Activated CD4-positive, alpha-beta T cell treated with anti-CD3 and anti-CD28 coated beads, Interleukin-2, amount 10 ng/mL, durations not matched to agents 24 days and 14 days (primary cell): ENCODE measurements at regions not wholly inside any gene's neighbourhood (a gene's known extent, or its start where the extent isn't known, plus 50 kb on each side); places are given as distances from the start of the nearest gene placed in this dataset.

Experiments
- DNase-seq: peaks from one replicate; pipeline ENCODE4 v3.0.0; 2022
- H3K27ac Mint-ChIP-seq: one replicate; pipeline ENCODE4 v1.8.0; 2022; ENCODE audit warnings: mild to moderate bottlenecking, mixed read lengths
- H3K27me3 Mint-ChIP-seq: one replicate; pipeline ENCODE4 v1.8.0; 2022; ENCODE audit warnings: mixed read lengths
- H3K36me3 Mint-ChIP-seq: one replicate; pipeline ENCODE4 v1.8.0; 2022; ENCODE audit warnings: low read depth, mild to moderate bottlenecking, mixed read lengths
- H3K4me1 Mint-ChIP-seq: one replicate; pipeline ENCODE4 v1.8.0; 2021; ENCODE audit warnings: mixed read lengths
- H3K4me3 Mint-ChIP-seq: one replicate; pipeline ENCODE4 v1.8.0; 2022; ENCODE audit warnings: mild to moderate bottlenecking, moderate library complexity, mixed read lengths
- H3K9me3 Mint-ChIP-seq: one replicate; pipeline ENCODE4 v1.8.0; 2021; ENCODE audit warnings: mixed read lengths
- intact Hi-C: fragments of 100-400 bp; cut with micrococcal nuclease; formaldehyde crosslinking; loops from one replicate; pipeline ENCODE4 v1.15.1; 2023

GRCh38 chr5:167821669-167822068, 469.8 kb upstream of the WWC1 start:
- intact Hi-C loops = no loop called here
- Mint-ChIP-seq H3K9me3 (no peaks in the 10 kb centered on the region), H3K27ac (no peak overlapping the region), H3K36me3 (no peaks in the 10 kb centered on the region), H3K4me1 (no peaks in the 10 kb centered on the region), H3K4me3 (no peak overlapping the region), H3K27me3 (no peaks in the 10 kb centered on the region)
- no peak for DNase-seq

DNA sequence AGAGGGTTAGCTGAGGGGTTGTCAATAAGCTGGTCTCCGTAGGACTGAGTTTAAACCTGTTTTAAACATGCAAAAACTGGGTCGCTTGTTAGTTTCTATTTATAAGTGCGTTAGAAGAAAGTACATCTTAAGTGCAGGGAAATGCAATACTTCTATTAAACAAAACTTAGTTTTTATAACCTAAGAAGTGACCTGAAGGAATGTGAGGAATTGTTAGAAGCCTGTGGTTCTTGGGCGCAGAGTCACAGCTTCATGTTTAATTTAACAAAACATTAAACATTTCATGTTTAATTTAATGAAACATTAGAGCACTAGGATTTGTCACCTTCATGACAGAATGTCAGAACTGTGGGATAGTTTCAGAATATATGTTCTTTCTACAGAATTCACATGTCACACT, 469.2 kb upstream of the WWC1 start:
- Mint-ChIP-seq H3K4me1 (no peaks in the 10 kb centered on the region), H3K27me3 (no peaks in the 10 kb centered on the region), H3K27ac (no peak overlapping the region), H3K9me3 (no peaks in the 10 kb centered on the region), H3K4me3 (no peak overlapping the region), H3K36me3 (no peaks in the 10 kb centered on the region)
- DNase-seq = no peak
- intact Hi-C loops = no loop called here

DNA sequence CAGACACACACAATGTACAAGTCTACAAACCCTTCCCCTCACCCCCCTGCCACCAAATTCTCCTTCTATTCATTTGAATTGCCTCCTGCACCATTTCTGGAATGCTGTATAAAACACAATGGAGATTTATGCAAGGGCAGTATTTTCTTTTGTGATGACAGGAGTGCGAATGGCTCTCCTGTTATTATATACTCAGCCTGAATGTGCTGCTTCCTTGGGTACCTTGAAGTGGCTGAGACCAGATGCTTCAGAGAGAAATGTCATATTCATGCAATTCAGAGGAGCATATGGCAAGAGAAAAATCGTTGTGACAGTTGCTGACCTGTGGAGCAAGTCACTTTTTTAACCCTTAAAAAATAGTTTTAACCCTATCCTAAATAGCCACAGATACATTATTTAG, 468.0 kb upstream of the WWC1 start:
- no peak overlapping the region for H3K27ac Mint-ChIP-seq
- H3K4me1 Mint-ChIP-seq = no peaks in the 10 kb centered on the region
- DNase-seq = no peak
- intact Hi-C loops = no loop called here
- no peaks in the 10 kb centered on the region for H3K36me3 Mint-ChIP-seq
- H3K4me3 Mint-ChIP-seq = no peak overlapping the region
- H3K27me3 Mint-ChIP-seq = no peaks in the 10 kb centered on the region
- H3K9me3 Mint-ChIP-seq = no peaks in the 10 kb centered on the region

- no peak overlapping the region for H3K4me3 Mint-ChIP-seq
- no peak overlapping the region for H3K27ac Mint-ChIP-seq
- no peaks in the 10 kb centered on the region for H3K9me3 Mint-ChIP-seq
- no peaks in the 10 kb centered on the region for H3K27me3 Mint-ChIP-seq
- intact Hi-C loops = no loop called here
- no peaks in the 10 kb centered on the region for H3K4me1 Mint-ChIP-seq
- no peaks in the 10 kb centered on the region for H3K36me3 Mint-ChIP-seq
- DNase-seq = no peak
Measured at GRCh38 chr5:167827766-167828165, 463.7 kb upstream of the WWC1 start.

DNA sequence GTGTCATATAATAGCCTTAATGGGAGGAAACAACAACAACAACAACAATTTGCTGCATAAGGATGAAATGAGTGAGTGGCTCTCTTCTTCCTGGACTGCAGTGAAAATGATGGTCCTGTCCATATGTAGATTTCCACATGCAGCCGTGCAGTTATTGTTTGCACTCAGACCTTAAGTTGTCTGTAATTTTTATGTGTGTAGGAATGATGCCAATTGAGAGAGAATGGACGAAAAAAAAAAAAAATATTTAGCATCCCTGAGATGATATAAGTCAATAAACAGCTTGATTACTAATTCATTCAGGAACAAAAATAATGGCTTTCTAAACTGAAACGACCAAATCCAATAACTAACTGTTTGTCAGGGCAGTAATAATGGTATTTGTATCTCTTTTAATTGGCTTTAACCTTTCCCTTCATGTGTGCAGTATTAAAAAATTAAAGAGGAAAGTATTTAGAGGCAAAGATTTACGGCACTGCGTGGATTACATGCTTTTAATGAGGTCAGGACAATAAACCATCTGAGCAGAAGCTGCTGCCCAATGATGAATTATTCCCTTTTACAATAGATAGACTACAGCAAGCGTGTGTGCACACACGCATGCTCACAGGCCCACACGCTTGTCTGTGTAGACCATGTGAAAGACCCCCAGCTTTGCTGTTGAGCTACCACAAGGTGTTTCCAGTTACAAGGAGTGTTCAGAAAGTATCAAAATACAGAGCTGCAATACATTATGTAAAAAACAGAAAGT, 459.5 kb upstream of the WWC1 start:
- H3K27me3 Mint-ChIP-seq = no peaks in the 10 kb centered on the region
- H3K4me1 Mint-ChIP-seq = no peaks in the 10 kb centered on the region
- intact Hi-C loops = no loop called here
- DNase-seq = no peak
- no peak overlapping the region for H3K4me3 Mint-ChIP-seq
- no peaks in the 10 kb centered on the region for H3K36me3 Mint-ChIP-seq
- no peaks in the 10 kb centered on the region for H3K9me3 Mint-ChIP-seq
- no peak overlapping the region for H3K27ac Mint-ChIP-seq

DNA sequence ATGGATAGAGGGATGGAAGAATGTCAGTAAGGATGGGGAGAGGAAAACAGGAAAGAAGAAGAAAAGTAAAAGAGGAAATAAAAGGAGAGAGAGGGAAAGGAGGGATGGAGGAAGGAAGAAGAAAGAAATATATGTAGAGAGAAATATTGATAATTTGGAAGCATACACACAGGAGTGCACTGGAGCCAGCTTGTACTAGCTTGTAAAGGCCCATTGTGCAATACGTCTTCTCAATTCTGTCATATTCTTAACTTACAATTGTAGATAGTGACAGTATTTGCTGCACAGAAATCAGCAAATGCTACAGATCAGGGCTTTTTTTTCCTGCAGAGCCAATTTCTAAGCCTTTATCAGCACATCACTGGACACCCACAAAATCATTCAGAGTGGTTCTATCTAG, 458.8 kb upstream of the WWC1 start:
- no peak for DNase-seq
- Mint-ChIP-seq H3K4me1 (no peaks in the 10 kb centered on the region), H3K27me3 (no peaks in the 10 kb centered on the region), H3K36me3 (no peaks in the 10 kb centered on the region), H3K9me3 (no peaks in the 10 kb centered on the region), H3K4me3 (no peak overlapping the region), H3K27ac (no peak overlapping the region)
- intact Hi-C loops = no loop called here

GRCh38 chr5:167833456-167833855, 458.0 kb upstream of the WWC1 start:
- Mint-ChIP-seq H3K9me3 (no peaks in the 10 kb centered on the region), H3K36me3 (no peaks in the 10 kb centered on the region), H3K4me3 (no peak overlapping the region), H3K27ac (no peak overlapping the region), H3K4me1 (no peaks in the 10 kb centered on the region), H3K27me3 (no peaks in the 10 kb centered on the region)
- intact Hi-C loops = no loop called here
- no peak for DNase-seq

DNA sequence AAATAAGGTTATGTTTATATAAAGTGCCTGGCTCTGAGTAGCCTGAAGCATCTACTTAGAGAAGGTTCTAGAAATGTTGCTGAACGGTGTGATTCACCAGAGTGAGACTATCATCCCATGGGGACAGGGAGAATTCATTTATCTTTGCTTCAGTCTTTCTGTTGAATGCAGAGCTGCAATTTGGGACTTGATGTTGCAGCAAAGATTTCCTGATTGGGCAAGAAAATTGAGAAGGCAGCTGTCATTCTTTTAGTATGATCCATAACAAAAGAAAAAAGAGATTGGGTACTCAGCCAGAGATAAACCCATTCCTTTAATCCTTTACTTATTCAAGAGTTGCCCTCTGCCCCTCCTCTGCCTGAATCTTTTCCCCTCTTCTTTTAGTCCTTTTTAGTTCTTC, 456.3 kb upstream of the WWC1 start:
- Mint-ChIP-seq H3K9me3 (no peaks in the 10 kb centered on the region), H3K27me3 (no peaks in the 10 kb centered on the region), H3K27ac (no peak overlapping the region), H3K36me3 (no peaks in the 10 kb centered on the region), H3K4me3 (no peak overlapping the region), H3K4me1 (no peaks in the 10 kb centered on the region)
- DNase-seq = no peak
- intact Hi-C loops = no loop called here

DNA sequence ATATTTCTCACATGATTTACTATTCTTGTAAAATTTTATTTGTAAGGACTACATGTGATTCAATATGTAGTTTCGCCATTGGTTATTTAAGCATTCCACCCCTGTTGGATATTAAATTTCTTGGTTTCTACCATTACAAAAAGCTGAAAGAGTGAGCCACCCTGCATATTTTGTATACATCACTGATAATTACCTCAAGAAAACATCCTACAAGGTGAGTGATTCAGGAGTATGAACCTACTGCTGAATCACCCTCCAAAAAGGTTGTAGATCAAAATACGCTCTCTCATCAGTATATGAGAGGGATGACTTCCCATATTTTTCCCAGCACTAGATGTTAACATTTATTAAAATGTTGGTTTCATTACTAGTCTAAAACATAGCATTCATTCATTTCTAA, 454.3 kb upstream of the WWC1 start:
- no peak overlapping the region for H3K4me3 Mint-ChIP-seq
- intact Hi-C loops = no loop called here
- no peak for DNase-seq

GRCh38 chr5:167839065-167839464, 452.4 kb upstream of the WWC1 start:
- intact Hi-C loops = no loop called here
- Mint-ChIP-seq H3K4me1 (no peaks in the 10 kb centered on the region), H3K4me3 (no peak overlapping the region), H3K36me3 (no peaks in the 10 kb centered on the region), H3K27me3 (no peaks in the 10 kb centered on the region), H3K9me3 (no peaks in the 10 kb centered on the region), H3K27ac (no peak overlapping the region)
- DNase-seq = no peak

More for the DNA sequence above, 454.3 kb upstream of the WWC1 start:
- Mint-ChIP-seq H3K27me3 (no peaks in the 10 kb centered on the region), H3K9me3 (no peaks in the 10 kb centered on the region), H3K36me3 (no peaks in the 10 kb centered on the region), H3K4me1 (no peaks in the 10 kb centered on the region), H3K27ac (no peak overlapping the region)

DNA sequence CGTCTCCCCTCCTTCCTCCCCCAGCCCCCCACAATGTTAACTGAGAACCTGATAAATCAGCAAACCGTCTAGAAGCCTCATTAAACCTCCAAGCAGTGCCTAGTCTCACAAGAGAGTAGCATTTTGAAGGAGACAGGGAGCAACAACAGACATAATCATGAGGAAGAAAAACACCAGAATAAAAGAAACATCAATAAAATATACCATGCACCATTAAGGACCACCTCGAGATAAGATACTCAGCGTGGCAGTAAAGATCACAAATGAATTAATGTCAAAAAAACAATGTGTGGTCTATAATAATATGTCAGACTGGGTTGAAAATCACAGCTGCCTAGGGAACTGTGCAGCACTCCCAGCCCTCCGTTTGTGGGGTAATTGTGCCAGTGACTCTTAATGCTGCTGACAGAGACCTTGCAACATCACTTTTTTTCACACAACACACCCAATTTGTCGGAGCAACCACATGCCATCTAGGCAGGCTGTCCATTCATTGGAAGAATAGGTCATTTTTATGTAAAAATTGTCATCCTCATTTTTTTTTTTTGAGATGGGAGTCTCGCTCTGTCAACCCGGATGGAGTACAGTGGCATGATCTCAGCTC, 450.8 kb upstream of the WWC1 start:
- no peaks in the 10 kb centered on the region for H3K4me1 Mint-ChIP-seq
- H3K27ac Mint-ChIP-seq = no peak overlapping the region
- no peaks in the 10 kb centered on the region for H3K27me3 Mint-ChIP-seq
- intact Hi-C loops = no loop called here
- H3K4me3 Mint-ChIP-seq = no peak overlapping the region
- H3K36me3 Mint-ChIP-seq = no peaks in the 10 kb centered on the region
- no peak for DNase-seq
- no peaks in the 10 kb centered on the region for H3K9me3 Mint-ChIP-seq

GRCh38 chr5:167843881-167844572, 447.4 kb upstream of the WWC1 start:
- Mint-ChIP-seq H3K36me3 (no peaks in the 10 kb centered on the region), H3K27me3 (no peaks in the 10 kb centered on the region), H3K27ac (no peak overlapping the region), H3K9me3 (peaks cover 4% of the 10 kb centered on the region), H3K4me3 (no peak overlapping the region), H3K4me1 (no peaks in the 10 kb centered on the region)
- no peak for DNase-seq
- intact Hi-C loops = no loop called here

DNA sequence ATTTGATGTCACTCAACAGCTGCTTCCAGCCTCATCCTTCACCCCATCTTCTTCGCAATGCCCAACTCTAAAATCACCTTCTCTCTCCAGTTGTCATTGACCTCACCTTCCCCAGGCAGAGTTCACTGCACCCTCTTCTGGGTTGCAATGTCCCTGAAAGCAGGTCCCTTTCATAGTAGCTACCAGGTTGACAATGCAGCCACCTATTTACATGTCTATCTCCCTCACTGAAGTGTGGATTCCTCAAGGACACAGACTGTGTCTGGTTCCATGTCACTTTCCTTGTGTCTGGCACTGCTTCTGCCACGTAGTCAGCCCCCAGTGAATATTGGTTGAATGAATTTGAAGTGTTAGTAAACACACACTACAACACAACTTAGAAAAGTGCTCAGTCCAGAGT, 445.5 kb upstream of the WWC1 start:
- Mint-ChIP-seq H3K36me3 (no peaks in the 10 kb centered on the region), H3K27ac (no peak overlapping the region), H3K4me1 (no peaks in the 10 kb centered on the region), H3K4me3 (no peak overlapping the region), H3K9me3 (peaks cover 4% of the 10 kb centered on the region), H3K27me3 (no peaks in the 10 kb centered on the region)
- intact Hi-C loops = no loop called here
- no peak for DNase-seq

GRCh38 chr5:167849874-167850273, 441.6 kb upstream of the WWC1 start:
- intact Hi-C loops = no loop called here
- Mint-ChIP-seq H3K27ac (no peak overlapping the region), H3K36me3 (no peaks in the 10 kb centered on the region), H3K4me3 (no peak overlapping the region), H3K4me1 (no peaks in the 10 kb centered on the region), H3K9me3 (peaks cover 4% of the 10 kb centered on the region), H3K27me3 (no peaks in the 10 kb centered on the region)
- no peak for DNase-seq
